H9 (cell line): ENCODE measurements at regions not wholly inside any gene's neighbourhood (a gene's known extent, or its start where the extent isn't known, plus 50 kb on each side); places are given as distances from the start of the nearest gene placed in this dataset.

Experiments used
- DNase-seq: peaks from one replicate; pipeline ENCODE4 v3.0.0-alpha.2; 2017
- H2AFZ ChIP-seq: one replicate; pipeline ENCODE4 v1.6.1; 2013; ENCODE audit warnings: mild to moderate bottlenecking, low read length, control low read depth, moderate library complexity
- H2AK5ac ChIP-seq: 2 replicates; pipeline ENCODE4 v1.6.1; 2013; ENCODE audit warnings: low read length, control low read depth, mixed read lengths; ENCODE audit not compliant: insufficient read length
- H2BK120ac ChIP-seq: one replicate; pipeline ENCODE4 v1.6.1; 2013; ENCODE audit warnings: low read depth, mild to moderate bottlenecking, low read length, control low read depth, inconsistent platforms; ENCODE audit not compliant: poor library complexity, severe bottlenecking
- H2BK12ac ChIP-seq: 2 replicates; pipeline ENCODE4 v1.6.1; 2013; ENCODE audit warnings: low read length, control low read depth, mixed read lengths, low read depth; ENCODE audit not compliant: insufficient read length
- H2BK15ac ChIP-seq: 2 replicates; pipeline ENCODE4 v1.6.1; 2013; ENCODE audit warnings: low read depth, low read length, control low read depth
- H2BK20ac ChIP-seq: one replicate; pipeline ENCODE4 v1.6.1; 2013; ENCODE audit warnings: low read depth, mild to moderate bottlenecking, low read length, control low read depth, inconsistent platforms; ENCODE audit not compliant: poor library complexity, severe bottlenecking
- H2BK5ac ChIP-seq: 2 replicates; pipeline ENCODE4 v1.6.1; 2013; ENCODE audit warnings: low read length, control low read depth, mixed read lengths; ENCODE audit not compliant: insufficient read length
- H3K14ac ChIP-seq: 2 replicates; pipeline ENCODE4 v1.6.1; 2013; ENCODE audit warnings: low read length, control low read depth; ENCODE audit not compliant: insufficient read depth
- H3K18ac ChIP-seq: 2 replicates; pipeline ENCODE4 v1.6.1; 2013; ENCODE audit warnings: low read depth, mild to moderate bottlenecking, mixed read lengths, low read length, control low read depth; ENCODE audit not compliant: insufficient read length
- H3K23ac ChIP-seq: 2 replicates; pipeline ENCODE4 v1.6.1; 2013; ENCODE audit warnings: low read length, control low read depth, mixed read lengths, low read depth; ENCODE audit not compliant: insufficient read length
- H3K23me2 ChIP-seq: 2 replicates; pipeline ENCODE4 v1.6.1; 2013; ENCODE audit warnings: low read depth, mild to moderate bottlenecking, mixed read lengths, low read length, control low read depth; ENCODE audit not compliant: insufficient read length, poor library complexity, severe bottlenecking
- H3K27ac ChIP-seq: 2 replicates; pipeline ENCODE4 v1.5.1; 2013; ENCODE audit warnings: low read length, control low read depth, mixed read lengths, low read depth; ENCODE audit not compliant: insufficient read length
- H3K27me3 ChIP-seq: 2 replicates; pipeline ENCODE4 v1.6.1; 2013; ENCODE audit warnings: low read length, control low read depth, inconsistent platforms; ENCODE audit not compliant: insufficient read depth
- H3K4ac ChIP-seq: 2 replicates; pipeline ENCODE4 v1.6.1; 2013; ENCODE audit warnings: low read depth, mild to moderate bottlenecking, control low read depth, inconsistent platforms, low read length, moderate library complexity
- H3K4me1 ChIP-seq: 2 replicates; pipeline ENCODE4 v1.6.1; 2013; ENCODE audit warnings: low read length, control low read depth, inconsistent platforms; ENCODE audit not compliant: insufficient read depth
- H3K4me2 ChIP-seq: 2 replicates; pipeline ENCODE4 v1.6.1; 2013; ENCODE audit warnings: low read length, control low read depth, mixed read lengths; ENCODE audit not compliant: insufficient read length, insufficient read depth
- H3K56ac ChIP-seq: 2 replicates; pipeline ENCODE4 v1.6.1; 2013; ENCODE audit warnings: low read depth, mild to moderate bottlenecking, mixed read lengths, low read length, control low read depth; ENCODE audit not compliant: insufficient read length
- H3K79me1 ChIP-seq: 2 replicates; pipeline ENCODE4 v1.6.1; 2013; ENCODE audit warnings: low read depth, mild to moderate bottlenecking, moderate library complexity, low read length, control low read depth, inconsistent platforms; ENCODE audit not compliant: insufficient read depth, poor library complexity, severe bottlenecking
- H3K79me2 ChIP-seq: 2 replicates; pipeline ENCODE4 v1.6.1; 2013; ENCODE audit warnings: low read length, control low read depth, inconsistent platforms; ENCODE audit not compliant: insufficient read depth
- H3K9ac ChIP-seq: 2 replicates; pipeline ENCODE4 v1.6.1; 2013; ENCODE audit warnings: low read length, control low read depth, mixed read lengths; ENCODE audit not compliant: insufficient read length; ENCODE audit errors: extremely low read depth
- H3K9me3 ChIP-seq: one replicate; pipeline ENCODE4 v1.6.1; 2013; ENCODE audit warnings: low read depth, low read length, inconsistent platforms; ENCODE audit not compliant: control insufficient read depth
- H3T11ph ChIP-seq: one replicate; pipeline ENCODE4 v1.6.1; 2013; ENCODE audit warnings: mild to moderate bottlenecking, low read length, control low read depth, inconsistent platforms
- H4K20me1 ChIP-seq: one replicate; pipeline ENCODE4 v1.6.1; 2013; ENCODE audit not compliant: control insufficient read depth, insufficient read length, insufficient read depth
- H4K5ac ChIP-seq: 2 replicates; pipeline ENCODE4 v1.6.1; 2013; ENCODE audit warnings: low read depth, mild to moderate bottlenecking, mixed read lengths, low read length, control low read depth; ENCODE audit not compliant: insufficient read length
- H4K8ac ChIP-seq: replicated peaks from 2 replicates; pipeline ENCODE4 v1.6.1; 2013; ENCODE audit warnings: low read length, control low read depth, mixed read lengths, low read depth; ENCODE audit not compliant: insufficient read length
- H4K91ac ChIP-seq: 2 replicates; pipeline ENCODE4 v1.6.1; 2013; ENCODE audit warnings: low read depth, mild to moderate bottlenecking, moderate library complexity, mixed read lengths, low read length, control low read depth; ENCODE audit not compliant: insufficient read length
- H3K27ac Mint-ChIP-seq, 3 experiments: 2 replicates in 2 of 3; 3 replicates in 1 of 3; pipeline ENCODE4 v1.8.0; 2020 to 2021; ENCODE audit warnings: mixed read lengths in 3 of 3, mild to moderate bottlenecking in 1 of 3, moderate library complexity in 1 of 3
- H3K27me3 Mint-ChIP-seq: 2 replicates; pipeline ENCODE4 v1.8.0; 2021; ENCODE audit warnings: low read depth, mild to moderate bottlenecking, moderate library complexity, mixed read lengths
- H3K36me3 Mint-ChIP-seq, 3 experiments: 2 replicates in 2 of 3; 3 replicates in 1 of 3; pipeline ENCODE4 v1.8.0; 2020 to 2021; ENCODE audit warnings: low read depth in 3 of 3, mixed read lengths in 3 of 3; ENCODE audit not compliant: insufficient read depth in 1 of 3
- H3K4me1 Mint-ChIP-seq, 2 experiments: 2 replicates each; pipeline ENCODE4 v1.8.0; 2020; ENCODE audit warnings: mixed read lengths in 2 of 2
- H3K4me3 Mint-ChIP-seq, 2 experiments: 2 replicates in 1 of 2; 3 replicates in 1 of 2; pipeline ENCODE4 v1.8.0; 2020 to 2021; ENCODE audit warnings: mild to moderate bottlenecking in 2 of 2, mixed read lengths in 2 of 2, moderate library complexity in 1 of 2
- H3K9me3 Mint-ChIP-seq, 2 experiments: 2 replicates in 1 of 2; 3 replicates in 1 of 2; pipeline ENCODE4 v1.8.0; 2020; ENCODE audit warnings: mild to moderate bottlenecking in 2 of 2, mixed read lengths in 2 of 2, moderate library complexity in 1 of 2
- CTCF ChIP-seq: fragments of 200-600 bp; sonication (generic); conservative IDR thresholded peaks from 3 replicates; pipeline ENCODE4 v1.8.0; 2021; ENCODE audit warnings: antibody characterized with exemption, mild to moderate bottlenecking
- WGBS: extraction: QIAGEN DNeasy Blood & Tissue Kit; methylation state at CpG from one replicate; pipeline ENCODE4 v1.1.7; 2013; ENCODE audit warnings: missing lambda C conversion rate, low lambda C conversion rate, mixed read lengths; ENCODE audit not compliant: insufficient read length; ENCODE audit errors: extremely low coverage; 5-methylcytosine and 5-hydroxymethylcytosine counted together

GRCh38 chr3:96750094-96750767 is 64.2 kb upstream of the EPHA6 start:
- no peak for TF ChIP-seq CTCF
- H3K9ac ChIP-seq = no peak overlapping the region
- no peak overlapping the region for H2BK5ac ChIP-seq
- H3K9me3 ChIP-seq = no peaks in the 10 kb centered on the region
- H3K4ac ChIP-seq = no peak overlapping the region
- H3K56ac ChIP-seq = no peak overlapping the region
- no peak overlapping the region for H4K91ac ChIP-seq
- H3K27ac Mint-ChIP-seq = no peak overlapping the region
- no peak for DNase-seq
- no peak overlapping the region for H2BK120ac ChIP-seq
- H3K18ac ChIP-seq = no peak overlapping the region
- no peaks in the 10 kb centered on the region for H3K4me1 ChIP-seq
- H3K4me3 Mint-ChIP-seq = no peak overlapping the region
- H3K4me2 ChIP-seq = no peak overlapping the region
- no peaks in the 10 kb centered on the region for H3K23me2 ChIP-seq
- H3K9me3 Mint-ChIP-seq = no peaks in the 10 kb centered on the region; a peak in 1 of 5 replicates
- no peak overlapping the region for H4K5ac ChIP-seq
- no peaks in the 10 kb centered on the region for H3K36me3 Mint-ChIP-seq
- no peaks in the 10 kb centered on the region for H3K79me1 ChIP-seq
- no peak overlapping the region for H3K27ac ChIP-seq
- H3T11ph ChIP-seq = no peak overlapping the region
- no peak overlapping the region for H2BK15ac ChIP-seq
- no peak overlapping the region for H3K14ac ChIP-seq
- no peak overlapping the region for H2AK5ac ChIP-seq
- H2BK20ac ChIP-seq = no peak overlapping the region
- H4K20me1 ChIP-seq = no peaks in the 10 kb centered on the region
- H3K79me2 ChIP-seq = no peaks in the 10 kb centered on the region
- no peak overlapping the region for H4K8ac ChIP-seq
- no peak overlapping the region for H2BK12ac ChIP-seq
- H3K27me3 Mint-ChIP-seq = no peaks in the 10 kb centered on the region
- H2AFZ ChIP-seq = no peak overlapping the region
- no peaks in the 10 kb centered on the region for H3K27me3 ChIP-seq
- WGBS = no CpG with 5 or more reads among the region's 2 CpGs
- no peak overlapping the region for H3K23ac ChIP-seq
- no peaks in the 10 kb centered on the region for H3K4me1 Mint-ChIP-seq
